ENCODE measurements at regions not wholly inside any gene's neighbourhood (a gene's known extent, or its start where the extent isn't known, plus 50 kb on each side); places are given as distances from the start of the nearest gene placed in this dataset.
"Not testable (repeated sequence)": the region's sequence is repeated elsewhere in the genome, so short reads cannot be mapped to it uniquely, and the experiment has no call there.

DNA sequence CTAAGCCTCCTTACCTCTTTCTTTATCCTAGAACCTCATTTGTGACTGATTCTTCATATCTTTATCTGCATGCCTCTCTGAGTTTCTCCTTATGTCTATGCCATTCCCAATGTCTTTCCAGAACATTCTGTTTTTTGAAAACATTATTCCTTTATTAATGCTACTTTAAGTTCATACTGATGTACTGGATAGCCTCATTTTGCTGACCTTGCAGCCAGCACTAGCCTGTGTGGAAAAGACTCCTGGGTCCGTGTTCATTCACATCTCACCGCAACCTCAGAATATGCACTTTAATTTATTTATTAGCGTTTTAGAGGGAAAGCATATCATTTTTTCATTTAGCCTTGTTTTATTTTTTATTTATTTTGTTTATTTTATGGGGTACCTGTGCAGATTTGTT is 208.1 kb upstream of the NPVF start:
- DNase-seq (ENCODE audit: low read depth in 2 of 2, low spot score in 1 of 2): no peak

DNA sequence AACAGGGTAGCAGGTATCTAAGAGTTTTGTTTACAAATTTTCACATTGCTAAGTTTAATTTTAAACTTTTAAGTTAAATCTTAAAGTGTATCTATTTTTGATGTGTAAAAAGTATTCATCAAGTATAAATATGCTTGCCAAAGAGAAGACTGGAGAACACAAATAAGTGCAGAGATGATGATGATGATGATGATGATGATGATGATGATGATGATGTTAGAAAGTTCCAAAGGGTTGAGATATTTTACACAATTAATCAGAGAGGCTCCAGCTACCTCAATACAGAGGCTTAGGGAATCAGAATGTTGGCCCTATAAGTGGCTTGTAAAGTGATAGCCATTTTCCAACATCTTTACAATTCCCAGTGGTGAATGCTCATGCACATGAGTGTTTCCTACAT is 209.0 kb upstream of the NPVF start:
- DNase-seq (ENCODE audit: low read depth in 2 of 2, low spot score in 1 of 2): no peak

DNA sequence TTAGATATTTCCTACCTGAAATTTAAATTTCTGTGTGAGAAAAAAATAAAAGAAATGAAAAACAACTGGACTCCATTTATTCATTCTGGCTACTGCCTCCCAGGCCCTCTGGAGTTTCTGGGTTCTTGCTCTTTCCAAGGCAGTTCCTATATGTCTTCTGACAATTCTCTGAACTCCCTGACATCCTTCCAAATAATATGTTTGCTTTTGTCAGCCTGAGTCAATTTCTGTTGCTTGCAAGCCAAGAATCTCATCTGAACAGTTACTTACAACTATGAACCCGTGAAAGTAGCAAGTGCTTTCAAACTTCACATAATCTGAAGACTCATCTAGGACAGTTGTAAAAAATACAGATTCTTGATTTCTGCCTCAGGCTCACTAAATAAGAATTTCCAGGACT is 216.7 kb upstream of the NPVF start:
- no peak for DNase-seq (ENCODE audit: low read depth in 2 of 2, low spot score in 1 of 2)

DNA sequence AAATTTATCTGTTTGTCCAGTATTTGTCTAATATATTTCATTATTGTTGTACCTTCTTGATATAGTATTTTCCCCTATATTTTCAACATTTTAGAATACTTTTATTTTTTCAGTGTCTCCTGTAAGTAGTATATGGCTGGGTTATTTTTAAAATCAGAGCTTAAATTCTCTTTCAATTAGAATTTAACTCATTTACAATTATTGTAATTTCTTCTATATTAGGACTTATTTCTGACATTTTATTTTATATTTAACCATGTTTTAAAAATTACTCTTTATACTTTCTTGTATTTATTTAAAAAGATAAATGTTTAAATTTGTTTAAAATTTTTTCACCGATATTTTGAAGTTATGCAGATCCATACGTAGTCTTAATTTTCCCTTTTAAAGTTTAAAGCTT is 220.0 kb upstream of the NPVF start:
- no peak for DNase-seq (ENCODE audit: low read depth in 2 of 2, low spot score in 1 of 2)

DNA sequence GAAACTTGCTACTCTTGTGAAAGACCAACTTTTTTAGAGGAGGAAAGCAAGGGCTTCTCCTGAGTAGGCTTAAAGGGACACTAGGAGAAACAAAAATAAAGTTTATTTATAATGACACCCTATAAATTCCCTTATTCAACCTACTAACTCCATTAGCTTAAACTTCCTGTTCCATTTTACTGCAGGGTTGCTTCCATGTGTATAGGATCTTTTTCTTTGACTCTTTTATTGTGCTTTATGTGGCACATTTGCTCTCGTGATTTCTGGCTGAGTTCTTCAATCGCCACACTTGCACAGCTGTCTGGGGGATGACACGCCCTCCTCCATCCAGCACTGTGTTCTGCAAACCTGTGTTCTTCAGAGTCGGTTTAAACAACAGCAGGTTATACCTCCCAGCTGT is 225.7 kb upstream of the NPVF start:
- no peak for DNase-seq (ENCODE audit: low read depth in 2 of 2, low spot score in 1 of 2)

DNA sequence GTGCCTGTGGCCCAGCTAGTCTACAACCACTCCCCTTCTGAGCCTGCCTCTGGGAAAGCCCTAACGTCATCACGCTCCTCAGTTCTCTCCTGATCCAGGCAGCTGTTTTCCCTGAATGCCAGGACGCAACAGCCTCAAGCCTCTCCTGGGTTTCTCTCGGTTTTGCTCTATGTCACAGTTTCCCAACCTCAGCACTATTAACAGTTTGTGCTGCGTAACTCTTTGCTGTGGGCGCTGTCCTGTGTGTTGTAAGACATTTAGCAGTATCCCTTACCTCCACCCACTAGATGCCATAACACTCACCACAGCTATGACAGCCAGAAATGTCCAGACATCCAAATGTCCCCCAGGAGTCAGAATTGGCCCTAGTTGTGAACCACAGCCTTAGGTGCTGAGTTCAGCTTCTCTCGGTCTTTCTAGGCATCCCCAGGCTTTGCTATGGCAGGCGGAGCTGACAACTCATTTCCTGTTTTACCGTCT is 226.3 kb upstream of the NPVF start:
- no peak for DNase-seq (ENCODE audit: low read depth in 2 of 2, low spot score in 1 of 2)

DNA sequence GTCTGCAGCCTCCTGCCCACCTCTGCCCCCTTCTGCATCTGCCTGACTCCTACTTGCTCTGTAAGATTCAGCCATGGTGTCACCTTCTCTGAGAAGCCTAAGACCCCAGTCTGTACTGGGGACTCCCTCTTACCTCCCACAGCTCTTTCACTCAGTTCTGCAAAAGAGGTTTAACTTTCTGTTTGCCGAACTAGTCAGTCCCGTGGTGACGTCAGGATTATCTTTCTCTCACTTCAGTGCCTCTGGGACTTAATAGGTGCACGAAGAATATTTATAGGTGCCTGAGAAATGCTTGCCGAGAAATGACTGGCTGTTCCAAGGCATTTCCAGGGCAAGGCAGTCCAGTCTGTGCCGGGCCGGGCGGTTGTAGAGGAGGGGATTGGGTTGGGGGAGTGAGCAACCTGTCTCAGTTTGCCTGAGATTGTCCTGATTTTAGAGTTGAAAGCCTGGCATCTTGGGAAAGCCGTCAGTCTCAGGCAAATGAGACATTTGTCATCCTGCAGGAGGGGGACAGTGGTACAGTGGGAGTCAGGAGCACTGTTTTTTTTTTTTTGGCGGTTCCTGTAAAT is 227.5 kb upstream of the NPVF start:
- no peak for DNase-seq (ENCODE audit: low read depth in 2 of 2, low spot score in 1 of 2)

DNA sequence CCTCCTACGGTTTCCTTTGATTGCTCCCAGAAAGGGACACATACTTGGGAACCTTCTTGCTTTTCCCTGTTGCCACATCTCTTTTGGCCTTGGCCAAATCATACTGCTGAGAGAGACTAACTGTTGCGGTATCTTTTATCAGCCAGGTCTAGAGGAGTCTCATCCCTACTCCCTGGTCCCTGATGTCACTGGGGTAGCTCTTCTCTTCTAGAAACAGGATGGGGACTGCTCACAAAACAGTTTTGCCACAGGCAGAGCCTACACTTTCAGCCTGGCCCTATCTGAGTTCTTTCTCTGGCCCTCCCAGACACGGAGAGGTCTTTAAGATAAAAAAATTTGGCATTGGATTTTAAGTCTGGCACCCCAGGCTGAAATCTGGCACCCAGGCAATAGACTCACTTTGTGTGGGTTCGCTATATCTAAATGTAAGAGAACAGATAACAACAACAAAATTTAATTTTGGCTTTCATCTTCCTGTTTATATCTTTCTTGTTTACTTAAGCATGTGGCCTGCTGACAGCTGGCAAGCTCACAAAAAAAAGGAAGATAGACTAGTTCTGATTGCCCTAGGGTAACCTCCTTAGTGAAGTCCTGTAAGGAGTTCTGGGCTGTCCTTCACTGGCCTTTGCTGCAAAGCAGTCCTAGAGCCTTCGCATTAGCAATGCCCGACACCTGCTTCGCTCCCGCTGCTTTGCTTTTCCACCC is 228.3 kb upstream of the NPVF start:
- no peak for DNase-seq (ENCODE audit: low read depth in 2 of 2, low spot score in 1 of 2)

DNA sequence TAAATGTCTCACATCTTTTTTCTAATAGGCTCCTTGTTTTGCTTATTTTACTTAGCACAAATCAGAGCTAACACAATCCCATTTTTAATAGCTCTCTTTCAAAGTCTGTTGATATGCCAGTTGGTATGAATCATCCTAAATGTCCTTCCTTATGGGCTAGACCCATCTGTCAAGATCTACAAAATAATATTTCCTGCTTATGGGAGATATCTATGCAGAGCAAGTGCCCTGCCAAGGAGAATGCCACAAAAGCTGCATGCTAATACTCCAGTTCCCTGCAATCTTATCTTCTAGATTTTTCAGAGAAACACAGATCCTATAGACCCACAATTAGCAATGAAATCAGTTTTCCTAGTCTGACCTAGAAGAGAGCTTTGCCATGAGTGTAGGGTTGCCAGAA is 230.8 kb upstream of the NPVF start:
- no peak for DNase-seq (ENCODE audit: low read depth in 2 of 2, low spot score in 1 of 2)

DNA sequence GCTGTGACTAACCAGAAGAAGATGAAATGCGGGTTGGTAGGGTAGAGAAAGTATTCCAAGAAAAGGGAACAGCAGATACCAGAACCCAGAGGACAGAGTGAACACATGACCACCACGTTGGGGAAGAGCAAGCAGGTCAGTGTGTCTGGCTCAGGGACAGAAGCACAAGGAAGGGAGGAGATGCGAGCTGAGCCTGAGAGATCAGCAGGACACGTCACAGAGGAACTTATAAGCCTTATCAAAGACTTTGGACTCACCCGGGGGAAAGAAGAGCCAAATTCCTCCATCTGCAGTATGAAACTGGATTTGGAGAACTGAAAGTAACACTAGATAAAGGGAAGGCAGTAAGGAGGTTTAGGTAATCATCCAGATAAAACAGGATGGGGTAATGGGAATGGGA is 232.1 kb upstream of the NPVF start:
- no peak for DNase-seq (ENCODE audit: low read depth in 2 of 2, low spot score in 1 of 2)

DNA sequence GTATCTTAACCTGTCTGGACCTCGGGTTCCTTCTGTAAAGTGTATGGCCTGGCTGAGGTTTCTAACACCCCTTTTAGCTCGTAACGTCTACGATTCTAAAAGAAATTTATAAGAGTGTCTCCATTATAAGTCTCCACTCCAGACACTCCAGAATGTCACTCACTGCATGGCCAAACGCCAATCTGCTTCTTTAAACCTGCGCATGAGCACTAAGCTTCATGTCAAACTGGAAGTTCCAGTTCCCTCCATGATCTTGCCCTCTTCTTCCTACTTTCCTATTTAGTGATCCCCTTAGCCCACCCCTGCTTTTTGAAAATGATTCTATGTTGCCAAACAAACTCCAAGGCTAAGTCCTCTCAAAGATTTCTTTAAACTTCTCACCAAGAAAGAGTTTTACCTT is 241.4 kb upstream of the NPVF start:
- DNase-seq (ENCODE audit: low read depth in 2 of 2, low spot score in 1 of 2): no peak

DNA sequence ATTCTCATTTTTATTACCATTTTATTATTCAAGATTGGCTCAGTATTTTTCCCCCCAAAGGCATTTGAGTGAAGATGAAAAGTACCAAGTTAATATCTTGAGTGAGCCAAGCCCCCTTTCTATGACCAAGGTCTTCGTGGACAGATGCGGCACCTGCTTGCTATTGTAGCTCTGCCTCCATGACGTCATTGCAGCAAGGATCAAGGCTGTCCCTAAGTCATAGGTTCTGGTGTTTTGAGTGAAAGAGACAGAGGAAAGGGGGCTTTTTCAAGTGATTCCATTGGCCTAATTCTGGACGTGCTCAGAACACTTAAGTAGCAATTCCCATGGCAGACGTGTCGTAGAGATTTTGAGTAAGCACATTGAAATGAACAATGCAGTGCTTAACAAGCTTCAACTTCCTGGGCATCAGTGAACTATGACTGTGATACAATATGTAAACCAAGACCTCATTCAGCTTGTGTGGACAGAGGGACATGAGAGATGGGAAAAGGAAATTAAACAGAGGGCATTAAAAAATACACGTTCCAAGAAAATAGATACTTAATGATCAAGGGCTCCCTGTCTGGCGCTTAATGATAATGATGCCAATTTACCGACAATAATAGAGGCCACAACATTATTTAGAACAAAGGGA is 248.7 kb upstream of the NPVF start:
- no peak for DNase-seq (ENCODE audit: low read depth in 2 of 2, low spot score in 1 of 2)

DNA sequence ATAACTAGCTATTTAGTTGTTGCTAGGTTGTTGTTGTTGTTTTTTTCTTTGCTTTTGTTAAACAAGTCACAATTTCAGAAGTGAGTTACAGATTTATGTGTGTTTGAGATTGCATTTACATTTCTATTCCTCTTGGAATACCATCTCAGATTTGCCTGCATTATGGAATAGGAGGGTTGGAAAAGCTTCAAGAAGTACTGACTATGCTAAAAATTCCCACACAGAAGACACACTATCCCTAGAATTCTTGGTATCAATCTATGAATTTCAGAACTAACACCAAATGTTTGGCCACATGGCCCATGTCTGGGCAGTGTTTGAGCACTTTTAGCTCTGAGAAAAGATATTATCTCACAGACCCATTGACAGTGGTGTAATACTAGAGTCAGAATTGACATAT is 249.9 kb upstream of the NPVF start:
- not testable (repeated sequence) for DNase-seq (ENCODE audit: low read depth in 2 of 2, low spot score in 1 of 2)

DNA sequence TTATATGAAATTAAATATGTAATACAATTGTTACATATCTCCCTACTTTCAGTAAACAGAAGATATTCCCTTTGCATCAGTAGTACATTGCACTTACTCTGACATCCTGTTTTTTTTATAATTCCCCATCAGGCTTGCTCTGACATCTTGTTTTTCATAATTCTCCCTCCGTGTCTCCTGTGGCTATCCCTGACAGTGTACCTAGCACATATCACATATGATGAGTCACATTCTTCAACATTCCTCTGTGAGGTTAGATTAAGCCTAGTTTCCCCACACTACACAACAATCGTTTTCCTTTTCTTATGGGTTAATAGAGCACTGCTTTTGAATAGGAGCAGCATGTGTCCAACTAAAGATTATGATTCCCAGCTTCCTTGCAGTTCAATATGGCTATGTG is 250.6 kb upstream of the NPVF start:
- DNase-seq (ENCODE audit: low read depth in 2 of 2, low spot score in 1 of 2): no peak

DNA sequence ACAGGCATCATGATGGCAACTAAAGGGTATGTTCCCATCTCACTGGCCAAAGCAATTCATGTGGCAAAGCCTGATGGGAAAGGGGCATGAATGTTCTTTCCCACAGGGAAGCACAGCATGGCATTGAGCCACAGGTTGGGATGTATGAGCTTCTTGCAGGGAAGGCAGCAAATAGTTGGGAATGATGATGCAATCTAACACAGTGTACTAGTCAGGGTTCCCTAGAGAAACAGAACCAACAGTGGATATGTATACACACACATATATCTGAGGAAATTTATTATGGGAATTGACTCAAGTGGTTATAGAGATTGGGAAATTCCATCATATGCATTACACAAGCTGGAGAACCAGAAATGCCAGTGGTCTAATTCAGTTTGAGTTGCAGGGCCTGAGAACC is 253.6 kb upstream of the NPVF start:
- DNase-seq (ENCODE audit: low read depth in 2 of 2, low spot score in 1 of 2): no peak

DNA sequence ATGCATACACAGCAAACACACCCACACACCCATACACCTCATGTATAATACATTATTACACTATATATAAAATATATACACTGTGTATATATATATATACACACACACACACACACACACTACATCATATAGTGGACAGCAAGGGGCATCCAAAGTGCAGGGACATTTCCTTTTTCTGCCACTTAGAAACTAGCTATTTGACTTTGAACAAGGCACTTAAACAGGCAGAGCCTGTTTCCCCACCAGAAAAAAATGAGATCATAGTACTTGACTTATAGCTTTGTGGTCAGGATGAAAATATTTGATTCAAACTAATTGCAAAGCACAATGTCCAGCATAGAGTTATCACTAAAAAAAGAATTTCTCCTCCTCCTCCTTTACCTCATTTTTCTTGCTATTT is 254.3 kb upstream of the NPVF start:
- DNase-seq (ENCODE audit: low read depth in 2 of 2, low spot score in 1 of 2): no peak

DNA sequence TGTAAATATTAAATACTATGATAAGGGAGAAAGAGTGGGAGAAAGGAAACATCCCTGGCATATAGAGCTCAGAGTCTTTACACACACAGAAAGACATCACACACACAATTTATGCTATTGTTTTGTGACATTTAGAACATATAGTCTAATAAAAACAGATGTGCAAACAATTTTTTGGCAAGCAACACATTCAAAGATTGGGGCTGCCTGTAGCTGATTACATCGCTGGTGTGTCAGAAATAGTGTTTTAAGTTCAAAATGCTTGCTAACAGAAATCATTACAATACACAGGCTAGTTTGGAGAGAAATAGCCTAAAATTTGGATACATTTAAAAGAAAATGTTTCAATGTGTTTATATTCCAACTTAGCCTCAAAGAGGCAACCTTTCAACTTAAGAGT is 256.7 kb upstream of the NPVF start:
- DNase-seq (ENCODE audit: low read depth in 2 of 2, low spot score in 1 of 2): no peak

DNA sequence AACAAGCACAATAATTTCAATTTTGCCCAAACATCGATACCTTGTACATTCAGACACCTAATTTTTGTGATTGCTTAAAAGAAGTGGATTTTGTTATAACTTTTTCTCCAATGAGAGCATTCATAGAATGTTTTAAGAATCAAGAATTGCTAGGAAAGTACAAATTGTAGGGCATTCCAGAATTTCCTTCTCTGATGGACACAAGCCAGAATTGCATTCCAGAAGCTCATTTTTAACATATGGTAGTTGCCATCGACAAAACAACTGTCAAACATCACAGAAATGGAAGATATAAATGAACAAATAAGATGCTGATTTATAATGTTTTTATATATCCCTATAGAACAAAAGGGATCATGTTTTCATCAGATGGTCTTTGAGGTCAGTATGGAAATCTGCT is 258.4 kb upstream of the NPVF start:
- no peak for DNase-seq (ENCODE audit: low read depth in 2 of 2, low spot score in 1 of 2)

DNA sequence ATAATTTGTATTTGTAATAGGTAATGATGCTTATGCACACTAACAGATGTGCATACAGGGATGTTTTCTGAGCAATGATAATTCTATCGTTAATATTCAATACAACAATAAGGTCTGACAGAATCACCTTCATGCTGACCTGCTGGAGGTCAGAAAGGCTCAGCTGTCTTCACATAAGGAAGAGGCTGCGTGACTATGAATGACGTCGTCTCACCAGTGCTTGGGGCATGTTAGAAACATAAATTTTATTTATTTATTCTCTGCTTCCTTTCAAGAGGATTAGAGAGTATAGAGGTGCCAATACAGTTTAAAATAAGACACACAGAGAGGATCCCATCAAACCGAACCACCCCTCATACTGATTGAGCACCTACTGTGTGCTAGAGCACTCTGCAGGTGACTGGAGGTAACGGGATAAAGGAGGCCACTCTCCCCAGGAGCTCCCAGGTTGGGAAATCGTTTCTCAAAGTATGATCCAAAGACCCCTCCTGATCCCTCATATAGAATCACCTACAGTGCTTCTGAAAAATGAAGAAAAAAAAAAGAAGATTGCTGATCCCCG is 265.6 kb upstream of the NPVF start:
- DNase-seq (ENCODE audit: low read depth in 2 of 2, low spot score in 1 of 2): no peak

DNA sequence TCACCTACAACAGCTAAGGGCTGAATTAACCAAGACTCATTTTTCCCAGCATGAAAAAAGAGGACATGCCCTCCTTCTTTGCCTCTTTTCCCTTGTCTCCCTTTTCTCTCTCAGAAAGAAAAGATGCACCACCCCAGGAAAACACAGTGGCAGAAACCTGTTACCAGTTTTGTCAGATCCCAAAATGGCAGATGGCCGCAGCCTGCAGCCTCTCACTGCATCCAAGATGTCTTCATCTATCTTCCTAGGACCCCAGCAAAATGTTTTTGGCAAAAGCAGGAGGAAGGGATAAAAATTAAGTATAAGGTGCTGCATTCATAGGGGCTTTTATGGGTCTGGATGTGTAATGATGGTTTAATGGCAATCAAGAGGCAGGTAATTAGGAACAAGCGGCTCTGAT is 266.6 kb upstream of the NPVF start:
- DNase-seq (ENCODE audit: low read depth in 2 of 2, low spot score in 1 of 2): no peak

DNA sequence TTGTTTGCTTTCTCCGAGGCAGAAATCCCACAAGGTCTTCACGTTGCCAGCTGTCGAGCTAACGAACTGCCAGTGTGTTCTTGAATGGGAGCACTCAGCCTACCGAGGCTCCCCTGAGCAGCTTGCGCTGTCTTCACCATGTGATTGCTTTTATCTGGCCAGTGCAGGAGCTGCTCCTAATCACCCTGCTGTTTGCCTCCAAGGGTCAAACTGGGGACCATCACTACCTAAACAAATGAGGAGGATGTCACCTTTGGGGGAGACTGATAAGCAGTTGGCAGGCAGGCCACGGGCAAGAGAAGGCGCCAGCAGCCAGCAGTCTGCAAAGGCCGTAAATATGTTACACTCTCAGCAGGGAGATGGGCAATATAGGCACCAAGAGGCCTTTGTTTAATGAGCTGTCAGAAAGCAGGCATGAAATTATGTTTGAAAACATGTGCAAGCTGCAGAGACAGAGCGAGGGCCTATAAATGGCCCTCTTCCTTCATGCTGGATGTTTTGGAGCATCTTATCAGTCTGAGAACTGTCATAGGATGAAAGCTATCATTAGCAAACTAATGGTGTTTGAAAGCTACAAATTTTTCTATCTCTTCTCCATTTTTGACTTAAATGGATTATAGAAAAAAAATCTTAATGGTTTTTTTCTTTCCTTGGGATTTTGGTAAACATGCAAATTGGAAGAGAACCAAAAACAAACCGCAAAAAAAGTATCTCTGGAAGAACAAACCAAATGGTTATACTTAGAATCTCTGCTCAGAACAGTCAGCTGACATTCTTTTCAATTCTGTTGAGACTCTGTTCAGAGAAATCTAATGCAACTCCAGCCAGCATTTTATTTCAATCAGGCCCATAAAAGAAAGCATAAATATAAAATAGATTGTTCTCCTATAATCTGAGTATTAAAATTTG is 267.3 kb upstream of the NPVF start:
- DNase-seq (ENCODE audit: low read depth in 2 of 2, low spot score in 1 of 2): no peak
